ENCODE measurements at regions not wholly inside any gene's neighbourhood (a gene's known extent, or its start where the extent isn't known, plus 50 kb on each side); places are given as distances from the start of the nearest gene placed in this dataset.

DNA sequence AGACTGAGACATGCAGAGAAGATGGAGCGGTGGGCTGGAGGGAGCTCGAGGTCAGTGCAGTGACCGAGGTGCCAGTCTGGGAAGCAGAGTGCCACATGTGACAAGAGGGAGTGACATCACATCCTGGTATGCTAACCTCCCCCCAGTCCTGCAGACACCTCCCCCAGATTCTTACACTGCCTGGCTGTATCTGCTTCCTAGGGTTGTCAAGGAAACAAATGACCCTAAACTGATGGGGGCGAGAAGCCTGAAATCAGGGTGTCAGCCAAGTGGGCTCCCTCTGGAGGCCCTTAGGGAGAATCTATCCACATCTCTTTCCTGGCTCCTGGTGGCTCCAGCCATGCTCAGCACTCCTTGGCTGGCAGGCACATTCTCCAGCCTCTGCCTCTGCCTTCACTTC, 316.1 kb upstream of the ZMIZ1 start:
- no peaks in the 10 kb centered on the region for H3K36me3 ChIP-seq (ENCODE audit: control insufficient read depth, insufficient read depth, low read length)
- no peaks in the 10 kb centered on the region for H3K27me3 ChIP-seq (ENCODE audit: control insufficient read depth, insufficient read depth, low read length)
- no peak for DNase-seq (ENCODE audit: low read depth, low spot score)
- H3K9me3 ChIP-seq (ENCODE audit: control insufficient read depth, insufficient read depth, low read length): no peaks in the 10 kb centered on the region
- H3K4me3 ChIP-seq (ENCODE audit: low read length): no peak overlapping the region; the same call in 1 of the 2 replicates
- no CpG with 5 or more reads among the region's 4 CpGs for WGBS (ENCODE audit: insufficient coverage, insufficient read length)
- no peak overlapping the region for H3K27ac ChIP-seq (ENCODE audit: low read length)
- no peaks in the 10 kb centered on the region for H3K4me1 ChIP-seq (ENCODE audit: control insufficient read depth, insufficient read depth, low read length)

DNA sequence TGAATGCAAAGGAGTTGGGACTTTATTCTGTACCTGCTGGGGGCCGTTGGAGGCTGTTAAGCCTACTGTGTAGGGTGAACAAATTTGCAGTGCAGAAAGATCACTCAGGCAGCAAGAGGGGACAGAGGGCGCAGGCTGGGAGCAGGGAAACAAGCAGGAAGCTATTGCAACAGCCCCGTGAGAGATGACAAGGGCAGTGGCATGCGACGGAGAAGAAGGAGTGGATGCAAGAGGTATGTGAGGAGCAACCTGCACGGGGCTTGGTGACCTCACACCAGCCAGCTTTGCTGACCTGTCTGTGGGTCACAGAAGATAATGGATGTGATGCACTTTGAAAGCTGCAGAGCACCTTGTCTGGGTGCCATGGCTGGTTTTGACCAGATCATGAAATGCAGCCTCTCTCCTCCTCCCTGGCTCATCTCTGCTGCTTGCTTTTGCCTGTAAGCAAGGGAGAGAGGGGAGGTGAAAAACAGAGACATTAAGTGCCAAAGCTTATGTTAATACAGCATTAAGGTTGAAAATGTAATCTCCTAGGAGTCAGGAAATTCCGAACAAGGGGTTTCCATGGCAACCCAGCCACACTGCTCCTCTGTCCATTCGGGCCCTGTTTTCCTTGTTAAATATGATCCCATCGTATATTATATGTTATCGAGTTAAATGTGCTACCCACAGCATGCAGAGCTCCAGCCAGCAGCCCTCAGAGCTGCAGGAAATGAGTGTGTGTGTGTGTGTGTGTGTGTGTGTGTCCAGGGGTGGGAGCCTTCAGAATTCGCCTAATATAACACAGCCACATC, 314.3 kb upstream of the ZMIZ1 start:
- Histone ChIP-seq H3K9me3 (ENCODE audit: control insufficient read depth, insufficient read depth, low read length) (no peaks in the 10 kb centered on the region), H3K27me3 (ENCODE audit: control insufficient read depth, insufficient read depth, low read length) (no peaks in the 10 kb centered on the region), H3K4me1 (ENCODE audit: control insufficient read depth, insufficient read depth, low read length) (no peaks in the 10 kb centered on the region), H3K36me3 (ENCODE audit: control insufficient read depth, insufficient read depth, low read length) (no peaks in the 10 kb centered on the region), H3K27ac (ENCODE audit: low read length) (no peak overlapping the region), H3K4me3 (ENCODE audit: low read length) (no peak overlapping the region)
- DNase-seq (ENCODE audit: low read depth, low spot score): no peak
- no CpG with 5 or more reads among the region's 11 CpGs for WGBS (ENCODE audit: insufficient coverage, insufficient read length)

DNA sequence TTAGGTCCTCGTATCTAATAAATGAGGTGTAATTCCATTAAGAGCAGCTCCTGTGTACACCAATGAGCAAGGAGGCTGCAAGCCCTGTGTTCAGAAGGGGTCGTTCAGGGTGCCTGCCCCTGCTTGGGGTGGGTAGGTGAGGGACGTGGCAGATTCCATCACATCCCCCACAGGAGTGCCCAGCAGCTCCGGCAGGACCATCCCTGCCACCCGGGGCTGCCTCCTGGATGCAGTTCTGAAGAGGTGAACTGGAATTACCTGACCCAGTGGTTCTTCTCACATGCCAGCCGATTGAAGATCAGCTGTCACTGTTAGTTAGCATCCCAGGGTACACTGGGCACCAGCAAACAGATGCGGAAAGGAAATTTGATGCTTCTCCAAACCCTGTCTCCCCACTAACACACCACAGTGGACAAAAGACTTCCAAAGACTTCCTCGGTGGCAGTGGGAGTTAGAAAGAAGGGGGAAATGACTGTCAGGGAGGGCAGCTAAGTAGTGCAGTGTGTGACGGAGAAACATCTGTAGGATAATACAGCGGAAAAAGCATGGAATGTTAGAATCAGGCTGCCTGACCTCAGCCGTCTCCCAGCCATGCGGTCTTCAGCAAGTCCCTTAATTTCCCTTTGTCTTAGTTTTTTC, 313.6 kb upstream of the ZMIZ1 start:
- Histone ChIP-seq H3K36me3 (ENCODE audit: control insufficient read depth, insufficient read depth, low read length) (no peaks in the 10 kb centered on the region), H3K27ac (ENCODE audit: low read length) (no peak overlapping the region), H3K27me3 (ENCODE audit: control insufficient read depth, insufficient read depth, low read length) (no peaks in the 10 kb centered on the region), H3K9me3 (ENCODE audit: control insufficient read depth, insufficient read depth, low read length) (no peaks in the 10 kb centered on the region), H3K4me1 (ENCODE audit: control insufficient read depth, insufficient read depth, low read length) (no peaks in the 10 kb centered on the region), H3K4me3 (ENCODE audit: low read length) (no peak overlapping the region)
- WGBS (ENCODE audit: insufficient coverage, insufficient read length): no CpG with 5 or more reads among the region's 12 CpGs
- DNase-seq (ENCODE audit: low read depth, low spot score): no peak

DNA sequence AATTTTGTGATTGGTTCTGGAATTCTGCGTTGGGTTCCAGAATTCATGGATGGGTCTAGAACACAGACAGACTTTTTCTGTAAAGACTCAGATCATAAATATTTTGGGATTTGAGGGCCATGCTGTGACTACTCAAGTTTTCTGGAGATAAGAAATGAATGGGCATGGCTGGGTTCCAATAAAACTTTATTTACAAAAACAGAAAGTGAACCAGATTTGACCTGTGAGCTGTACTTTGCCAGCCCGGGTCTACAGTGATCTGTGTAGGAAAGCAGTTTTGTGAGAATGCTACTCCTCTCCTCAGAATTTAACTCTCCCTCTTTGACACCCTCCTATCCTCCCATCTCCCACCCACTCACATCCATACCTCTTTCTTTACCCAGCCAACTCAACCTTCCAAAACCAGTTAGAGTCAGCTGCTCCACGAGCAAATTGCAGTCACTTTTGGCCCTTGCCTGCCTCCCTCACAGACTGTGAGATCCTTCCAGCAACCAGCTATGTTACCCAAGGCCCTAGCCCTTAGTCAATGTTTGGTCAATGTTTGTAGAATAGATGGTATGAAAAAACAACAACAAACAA, 312.8 kb upstream of the ZMIZ1 start:
- no peak for DNase-seq (ENCODE audit: low read depth, low spot score)
- Histone ChIP-seq H3K9me3 (ENCODE audit: control insufficient read depth, insufficient read depth, low read length) (no peaks in the 10 kb centered on the region), H3K36me3 (ENCODE audit: control insufficient read depth, insufficient read depth, low read length) (no peaks in the 10 kb centered on the region), H3K4me3 (ENCODE audit: low read length) (no peak overlapping the region), H3K27ac (ENCODE audit: low read length) (no peak overlapping the region), H3K4me1 (ENCODE audit: control insufficient read depth, insufficient read depth, low read length) (no peaks in the 10 kb centered on the region), H3K27me3 (ENCODE audit: control insufficient read depth, insufficient read depth, low read length) (no peaks in the 10 kb centered on the region)
- WGBS (ENCODE audit: insufficient coverage, insufficient read length): no CpG with 5 or more reads among the region's 3 CpGs

DNA sequence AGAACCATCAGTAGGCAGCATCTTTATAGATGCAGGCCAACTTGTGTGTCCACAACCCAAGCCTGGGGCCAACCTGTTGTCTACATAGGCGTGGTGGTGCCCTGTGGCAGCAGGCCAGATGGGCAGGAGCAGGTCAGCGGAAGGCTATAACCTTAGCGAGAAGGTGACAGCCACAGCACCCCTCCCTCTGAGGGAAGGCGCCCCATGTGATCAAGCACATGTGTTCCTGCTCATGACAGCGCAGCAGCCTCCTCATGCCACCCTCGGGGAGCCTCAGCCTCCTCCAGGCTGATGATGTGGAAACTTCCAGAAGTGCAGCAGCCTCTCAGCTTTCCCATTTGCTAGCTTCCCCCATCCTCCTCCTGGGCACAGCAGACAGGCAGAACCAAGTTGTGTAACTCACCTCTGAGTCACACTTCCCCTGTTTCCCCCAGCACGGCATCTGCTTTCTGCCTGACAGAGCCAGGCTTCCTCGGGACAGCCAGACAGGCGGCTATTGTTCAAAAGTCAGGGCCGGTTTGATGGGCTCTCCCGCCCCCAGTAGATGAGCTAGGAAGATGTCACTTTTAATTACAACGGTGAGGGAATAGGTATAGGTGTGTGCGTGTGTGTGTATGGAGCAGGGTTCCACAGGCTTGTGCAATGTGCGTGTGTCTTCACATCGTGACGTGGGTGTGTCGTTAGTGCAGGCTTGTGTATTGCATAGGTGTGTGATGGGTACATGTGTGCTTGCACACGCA, 312.0 kb upstream of the ZMIZ1 start:
- Histone ChIP-seq H3K36me3 (ENCODE audit: control insufficient read depth, insufficient read depth, low read length) (no peaks in the 10 kb centered on the region), H3K4me1 (ENCODE audit: control insufficient read depth, insufficient read depth, low read length) (no peaks in the 10 kb centered on the region), H3K27me3 (ENCODE audit: control insufficient read depth, insufficient read depth, low read length) (no peaks in the 10 kb centered on the region), H3K27ac (ENCODE audit: low read length) (no peak overlapping the region), H3K4me3 (ENCODE audit: low read length) (no peak overlapping the region), H3K9me3 (ENCODE audit: control insufficient read depth, insufficient read depth, low read length) (no peaks in the 10 kb centered on the region)
- no CpG with 5 or more reads among the region's 18 CpGs for WGBS (ENCODE audit: insufficient coverage, insufficient read length)
- no peak for DNase-seq (ENCODE audit: low read depth, low spot score)

DNA sequence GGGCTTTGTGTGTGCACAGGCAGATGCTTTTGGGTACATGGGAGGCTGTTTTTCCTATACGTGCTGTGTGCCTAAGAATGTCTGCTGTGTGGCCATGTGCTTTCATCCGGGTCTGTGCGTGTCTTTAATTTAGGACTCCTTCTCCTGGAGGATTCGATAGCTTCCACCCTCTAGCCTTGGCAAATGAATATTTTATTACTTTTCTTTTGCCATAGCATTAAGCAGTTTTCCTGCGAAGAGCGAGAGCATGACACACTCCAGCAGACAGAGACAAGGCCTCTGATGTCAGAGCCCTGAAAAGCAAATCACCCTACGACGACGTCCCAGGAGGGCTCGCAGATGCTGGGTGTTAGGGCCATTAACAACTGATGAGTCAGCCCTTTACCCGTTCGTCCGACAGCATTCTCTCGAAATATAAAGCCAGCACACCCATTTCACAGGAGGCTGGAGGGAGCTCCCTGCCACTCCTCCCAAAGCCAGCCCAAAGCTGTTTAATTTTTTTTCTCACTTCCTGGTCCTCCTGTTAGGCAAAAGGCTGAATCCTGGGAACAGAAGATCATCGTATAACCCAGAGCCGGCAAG, 311.3 kb upstream of the ZMIZ1 start:
- Histone ChIP-seq H3K27me3 (ENCODE audit: control insufficient read depth, insufficient read depth, low read length) (no peaks in the 10 kb centered on the region), H3K4me3 (ENCODE audit: low read length) (no peak overlapping the region), H3K9me3 (ENCODE audit: control insufficient read depth, insufficient read depth, low read length) (no peaks in the 10 kb centered on the region), H3K27ac (ENCODE audit: low read length) (no peak overlapping the region), H3K4me1 (ENCODE audit: control insufficient read depth, insufficient read depth, low read length) (no peaks in the 10 kb centered on the region), H3K36me3 (ENCODE audit: control insufficient read depth, insufficient read depth, low read length) (no peaks in the 10 kb centered on the region)
- WGBS (ENCODE audit: insufficient coverage, insufficient read length): no CpG with 5 or more reads among the region's 16 CpGs
- no peak for DNase-seq (ENCODE audit: low read depth, low spot score)

DNA sequence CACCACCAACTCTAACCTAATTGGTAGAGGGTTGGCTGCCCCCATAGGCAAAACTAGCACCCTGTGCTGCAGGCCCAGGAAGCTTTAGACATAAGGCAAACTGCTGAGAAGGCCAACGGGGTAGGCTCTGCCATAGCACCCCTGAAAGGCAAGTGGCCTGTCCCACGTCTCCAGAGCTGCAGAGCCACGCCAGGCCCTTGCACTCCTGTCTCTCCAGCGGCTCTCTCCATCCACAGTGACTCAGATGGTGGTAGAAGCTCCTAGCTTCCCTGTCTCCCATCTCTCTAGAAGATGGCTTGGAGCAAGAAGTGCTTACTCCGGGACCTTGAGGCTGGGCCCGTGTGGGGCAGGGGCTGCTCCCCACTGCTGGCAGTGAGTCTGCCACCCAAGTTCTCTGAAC, 310.6 kb upstream of the ZMIZ1 start:
- no peak overlapping the region for H3K27ac ChIP-seq (ENCODE audit: low read length)
- no peak for DNase-seq (ENCODE audit: low read depth, low spot score)
- no peaks in the 10 kb centered on the region for H3K9me3 ChIP-seq (ENCODE audit: control insufficient read depth, insufficient read depth, low read length)
- no peaks in the 10 kb centered on the region for H3K27me3 ChIP-seq (ENCODE audit: control insufficient read depth, insufficient read depth, low read length)
- no peaks in the 10 kb centered on the region for H3K4me1 ChIP-seq (ENCODE audit: control insufficient read depth, insufficient read depth, low read length)
- no CpG with 5 or more reads among the region's 6 CpGs for WGBS (ENCODE audit: insufficient coverage, insufficient read length)
- H3K4me3 ChIP-seq (ENCODE audit: low read length): no peak overlapping the region
- H3K36me3 ChIP-seq (ENCODE audit: control insufficient read depth, insufficient read depth, low read length): no peaks in the 10 kb centered on the region

DNA sequence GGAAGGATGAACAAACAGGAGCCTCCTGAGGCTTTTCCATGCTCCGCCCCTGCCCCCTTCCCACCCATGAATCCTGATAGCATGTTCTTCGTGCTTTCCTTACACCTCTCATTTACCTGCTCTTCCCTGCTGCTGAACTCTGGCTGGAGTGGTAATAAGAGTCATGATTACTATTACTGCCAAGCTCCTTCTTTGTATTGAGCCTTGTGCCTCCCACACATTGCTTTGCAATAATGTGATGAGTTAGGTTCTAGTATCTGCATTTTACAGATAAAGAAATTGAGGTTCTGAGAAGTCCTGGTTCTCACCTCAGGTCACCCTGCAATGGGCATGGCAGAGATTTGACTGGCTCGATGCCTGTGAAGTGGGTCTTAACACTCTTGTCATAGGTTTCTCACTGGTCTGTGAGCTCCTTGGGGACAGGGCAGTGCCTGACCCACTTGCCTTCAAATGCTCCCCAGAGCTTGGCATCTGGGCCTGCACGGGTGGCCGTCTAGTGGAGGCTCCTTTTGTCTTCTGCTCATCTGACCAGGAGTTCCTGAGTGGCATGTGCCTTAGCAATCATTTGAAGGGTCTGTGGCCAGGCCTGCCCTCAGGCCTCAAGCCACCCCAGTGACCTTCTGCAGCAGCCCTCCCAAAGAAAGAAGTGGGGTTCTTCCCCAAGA, 309.2 kb upstream of the ZMIZ1 start:
- no peaks in the 10 kb centered on the region for H3K9me3 ChIP-seq (ENCODE audit: control insufficient read depth, insufficient read depth, low read length)
- no CpG with 5 or more reads among the region's 5 CpGs for WGBS (ENCODE audit: insufficient coverage, insufficient read length)

DNA sequence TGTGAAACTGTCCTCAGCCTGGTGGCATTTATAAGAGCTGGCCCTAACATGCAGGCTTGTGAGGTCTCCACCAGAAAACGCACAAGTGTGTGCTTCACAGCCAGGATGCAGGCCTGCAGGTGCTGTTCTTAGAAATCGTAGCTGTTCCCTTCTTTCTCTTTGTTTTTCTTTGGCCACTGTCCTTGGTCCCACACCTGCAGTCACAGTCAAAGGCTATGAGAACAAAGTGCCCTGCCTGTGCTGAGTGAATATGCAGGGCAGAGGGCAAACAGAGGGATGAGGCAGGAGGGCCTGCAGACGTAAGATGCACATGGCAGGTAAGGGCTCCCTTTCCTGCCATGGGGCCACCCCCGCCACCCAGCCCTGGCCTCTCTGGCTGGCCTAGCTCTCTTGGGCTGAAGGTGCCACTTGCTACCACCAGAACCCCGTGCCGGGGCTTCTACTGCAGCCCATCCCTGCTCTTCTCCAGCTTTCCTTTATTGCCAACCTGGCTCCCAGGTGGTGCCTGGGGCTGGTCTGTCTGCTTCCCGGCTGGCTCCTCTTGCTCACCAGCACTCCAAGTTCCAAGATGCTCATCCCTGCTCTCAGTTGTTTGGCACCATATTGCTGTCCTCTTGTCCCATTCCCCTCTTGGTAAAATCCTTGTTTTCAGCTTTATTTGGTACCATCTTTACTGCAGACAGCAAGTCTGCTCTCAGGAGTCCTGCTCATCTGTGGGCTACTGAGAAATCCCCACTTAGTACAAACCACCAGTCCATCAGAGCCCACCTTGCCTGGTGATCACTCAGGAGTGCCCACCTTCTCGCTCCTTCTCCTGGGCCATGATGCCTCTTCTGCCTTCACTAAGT, 308.1 kb upstream of the ZMIZ1 start:
- no peak for DNase-seq (ENCODE audit: low read depth, low spot score)
- Histone ChIP-seq H3K9me3 (ENCODE audit: control insufficient read depth, insufficient read depth, low read length) (no peaks in the 10 kb centered on the region), H3K27me3 (ENCODE audit: control insufficient read depth, insufficient read depth, low read length) (no peaks in the 10 kb centered on the region), H3K36me3 (ENCODE audit: control insufficient read depth, insufficient read depth, low read length) (no peaks in the 10 kb centered on the region), H3K4me3 (ENCODE audit: low read length) (no peak overlapping the region), H3K27ac (ENCODE audit: low read length) (no peak overlapping the region), H3K4me1 (ENCODE audit: control insufficient read depth, insufficient read depth, low read length) (no peaks in the 10 kb centered on the region)
- no CpG with 5 or more reads among the region's 8 CpGs for WGBS (ENCODE audit: insufficient coverage, insufficient read length)

More for the DNA sequence above, 309.2 kb upstream of the ZMIZ1 start:
- no peak for DNase-seq (ENCODE audit: low read depth, low spot score)
- Histone ChIP-seq H3K36me3 (ENCODE audit: control insufficient read depth, insufficient read depth, low read length) (no peaks in the 10 kb centered on the region), H3K4me3 (ENCODE audit: low read length) (no peak overlapping the region), H3K27ac (ENCODE audit: low read length) (no peak overlapping the region), H3K4me1 (ENCODE audit: control insufficient read depth, insufficient read depth, low read length) (no peaks in the 10 kb centered on the region), H3K27me3 (ENCODE audit: control insufficient read depth, insufficient read depth, low read length) (no peaks in the 10 kb centered on the region)
